HepG2 (cell line): ENCODE measurements at regions not wholly inside any gene's neighbourhood (a gene's known extent, or its start where the extent isn't known, plus 50 kb on each side); places are given as distances from the start of the nearest gene placed in this dataset.

ENCODE experiments used
- IKZF1 ChIP-seq: fragments of 450-650 bp; IDR thresholded peaks from 2 replicates; pipeline ENCODE4 v1.7.1; 2016
- NFKBIZ ChIP-seq: IDR thresholded peaks from 2 replicates; pipeline ENCODE4 v1.6.1; 2018; ENCODE audit warnings: missing genetic modification reagents, missing compliant biosample characterization
- NFYB ChIP-seq: sonication (generic); formaldehyde crosslinking; IDR thresholded peaks from 2 replicates; pipeline ENCODE4 v1.4.0; 2020; ENCODE audit warnings: missing genetic modification reagents
- NPAS2 ChIP-seq: sonication (generic); formaldehyde crosslinking; IDR thresholded peaks from 2 replicates; pipeline ENCODE4 v1.8.0; 2022; ENCODE audit warnings: mild to moderate bottlenecking, missing genetic modification reagents, borderline replicate concordance
- NR2F1 ChIP-seq, 2 experiments: fragments of 450-650 bp in 1 of 2; formaldehyde crosslinking in 1 of 2; IDR thresholded peaks; 2 replicates each; pipeline versions ENCODE4 v1.5.0 to v1.6.1; 2016 to 2020; ENCODE audit warnings: mild to moderate bottlenecking in 1 of 2, missing compliant biosample characterization in 1 of 2, missing genetic modification reagents in 1 of 2, moderate library complexity in 1 of 2
- PHF5A ChIP-seq: IDR thresholded peaks from one replicate; pipeline ENCODE4 v1.6.1; 2018; ENCODE audit warnings: low read depth, missing genetic modification reagents; ENCODE audit not compliant: unreplicated experiment
- SNAPC2 ChIP-seq: sonication (generic); formaldehyde crosslinking; IDR thresholded peaks from 2 replicates; pipeline ENCODE4 v1.8.1; 2022; ENCODE audit warnings: mild to moderate bottlenecking, missing genetic modification reagents
- ZNF713 ChIP-seq: sonication (generic); formaldehyde crosslinking; IDR thresholded peaks from 2 replicates; pipeline ENCODE4 v1.4.0; 2020; ENCODE audit warnings: mild to moderate bottlenecking, missing genetic modification reagents
- TF ChIP-seq, protein P1 (sequence below): sonication (generic); formaldehyde crosslinking; IDR thresholded peaks from 2 replicates; pipeline ENCODE4 v1.4.0; 2020; ENCODE audit warnings: mild to moderate bottlenecking, missing genetic modification reagents, borderline replicate concordance
- TF ChIP-seq, protein P2 (sequence below): sonication (generic); formaldehyde crosslinking; IDR thresholded peaks from 2 replicates; pipeline ENCODE4 v1.4.0; 2020; ENCODE audit warnings: missing genetic modification reagents
- TF ChIP-seq, protein P3 (sequence below): sonication (generic); formaldehyde crosslinking; IDR thresholded peaks from 2 replicates; pipeline ENCODE4 v1.8.1; 2023; ENCODE audit warnings: mild to moderate bottlenecking, missing genetic modification reagents
- TF ChIP-seq, protein P4 (sequence below): sonication (generic); formaldehyde crosslinking; IDR thresholded peaks from 2 replicates; pipeline ENCODE4 v1.4.0; 2020; ENCODE audit warnings: missing genetic modification reagents
- TF ChIP-seq, protein P5 (sequence below): sonication (generic); formaldehyde crosslinking; IDR thresholded peaks from 2 replicates; pipeline ENCODE4 v1.4.0; 2020; ENCODE audit warnings: missing genetic modification reagents
- TF ChIP-seq, protein P6 (sequence below): sonication (generic); formaldehyde crosslinking; IDR thresholded peaks from 2 replicates; pipeline ENCODE4 v1.4.0; 2020; ENCODE audit warnings: missing genetic modification reagents

DNA sequence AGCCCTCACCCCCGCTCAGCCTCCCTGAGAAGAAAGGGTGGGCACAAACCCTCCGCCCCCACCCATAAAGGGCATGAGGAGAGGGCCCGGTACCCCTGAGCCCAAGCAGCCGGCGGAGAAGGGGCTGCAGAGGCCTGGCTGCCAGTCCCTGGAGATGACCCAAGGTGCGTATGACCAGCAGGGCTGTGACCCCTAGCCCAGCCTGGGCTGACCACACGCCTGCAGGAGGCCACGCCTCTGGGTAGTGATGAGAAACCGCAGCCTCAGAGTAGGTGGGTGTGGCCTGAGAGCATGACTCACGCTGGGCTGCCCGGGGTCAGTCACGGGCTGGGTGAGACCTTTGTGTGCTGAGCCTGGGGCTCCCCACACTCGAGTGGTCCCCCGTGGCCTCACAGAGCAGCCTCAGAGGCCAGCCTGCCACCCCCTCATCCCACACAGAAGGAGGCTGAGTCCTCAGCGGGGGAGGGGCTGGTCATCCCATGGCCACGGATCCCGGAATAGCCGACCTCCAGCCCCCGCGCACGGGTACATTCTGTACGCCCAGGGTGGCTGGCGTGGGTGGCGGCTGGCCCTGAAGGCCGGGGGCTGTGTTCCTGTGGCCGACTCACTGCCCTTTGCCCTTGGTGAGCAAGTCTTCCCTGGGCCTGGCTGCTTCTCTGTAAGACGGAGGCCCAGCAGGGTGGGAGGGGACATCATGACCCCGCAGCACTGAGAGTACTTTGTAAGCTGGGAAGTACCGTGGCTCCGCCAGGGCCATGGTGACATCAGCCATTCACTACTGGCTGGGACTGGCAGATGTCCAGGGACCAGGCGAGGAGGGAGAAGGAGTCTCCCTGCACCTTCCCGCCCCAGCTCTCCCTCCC, 110.8 kb upstream of the OTOS start (continued):
- TF ChIP-seq, protein P1, sequence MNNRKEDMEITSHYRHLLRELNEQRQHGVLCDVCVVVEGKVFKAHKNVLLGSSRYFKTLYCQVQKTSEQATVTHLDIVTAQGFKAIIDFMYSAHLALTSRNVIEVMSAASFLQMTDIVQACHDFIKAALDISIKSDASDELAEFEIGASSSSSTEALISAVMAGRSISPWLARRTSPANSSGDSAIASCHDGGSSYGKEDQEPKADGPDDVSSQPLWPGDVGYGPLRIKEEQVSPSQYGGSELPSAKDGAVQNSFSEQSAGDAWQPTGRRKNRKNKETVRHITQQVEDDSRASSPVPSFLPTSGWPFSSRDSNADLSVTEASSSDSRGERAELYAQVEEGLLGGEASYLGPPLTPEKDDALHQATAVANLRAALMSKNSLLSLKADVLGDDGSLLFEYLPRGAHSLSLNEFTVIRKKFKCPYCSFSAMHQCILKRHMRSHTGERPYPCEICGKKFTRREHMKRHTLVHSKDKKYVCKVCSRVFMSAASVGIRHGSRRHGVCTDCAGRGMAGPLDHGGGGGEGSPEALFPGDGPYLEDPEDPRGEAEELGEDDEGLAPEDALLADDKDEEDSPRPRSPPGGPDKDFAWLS (CRISPR knock-in tag): no peak
- TF ChIP-seq, protein P2, sequence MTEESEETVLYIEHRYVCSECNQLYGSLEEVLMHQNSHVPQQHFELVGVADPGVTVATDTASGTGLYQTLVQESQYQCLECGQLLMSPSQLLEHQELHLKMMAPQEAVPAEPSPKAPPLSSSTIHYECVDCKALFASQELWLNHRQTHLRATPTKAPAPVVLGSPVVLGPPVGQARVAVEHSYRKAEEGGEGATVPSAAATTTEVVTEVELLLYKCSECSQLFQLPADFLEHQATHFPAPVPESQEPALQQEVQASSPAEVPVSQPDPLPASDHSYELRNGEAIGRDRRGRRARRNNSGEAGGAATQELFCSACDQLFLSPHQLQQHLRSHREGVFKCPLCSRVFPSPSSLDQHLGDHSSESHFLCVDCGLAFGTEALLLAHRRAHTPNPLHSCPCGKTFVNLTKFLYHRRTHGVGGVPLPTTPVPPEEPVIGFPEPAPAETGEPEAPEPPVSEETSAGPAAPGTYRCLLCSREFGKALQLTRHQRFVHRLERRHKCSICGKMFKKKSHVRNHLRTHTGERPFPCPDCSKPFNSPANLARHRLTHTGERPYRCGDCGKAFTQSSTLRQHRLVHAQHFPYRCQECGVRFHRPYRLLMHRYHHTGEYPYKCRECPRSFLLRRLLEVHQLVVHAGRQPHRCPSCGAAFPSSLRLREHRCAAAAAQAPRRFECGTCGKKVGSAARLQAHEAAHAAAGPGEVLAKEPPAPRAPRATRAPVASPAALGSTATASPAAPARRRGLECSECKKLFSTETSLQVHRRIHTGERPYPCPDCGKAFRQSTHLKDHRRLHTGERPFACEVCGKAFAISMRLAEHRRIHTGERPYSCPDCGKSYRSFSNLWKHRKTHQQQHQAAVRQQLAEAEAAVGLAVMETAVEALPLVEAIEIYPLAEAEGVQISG: peak; percentile 54
- TF ChIP-seq, protein P3, sequence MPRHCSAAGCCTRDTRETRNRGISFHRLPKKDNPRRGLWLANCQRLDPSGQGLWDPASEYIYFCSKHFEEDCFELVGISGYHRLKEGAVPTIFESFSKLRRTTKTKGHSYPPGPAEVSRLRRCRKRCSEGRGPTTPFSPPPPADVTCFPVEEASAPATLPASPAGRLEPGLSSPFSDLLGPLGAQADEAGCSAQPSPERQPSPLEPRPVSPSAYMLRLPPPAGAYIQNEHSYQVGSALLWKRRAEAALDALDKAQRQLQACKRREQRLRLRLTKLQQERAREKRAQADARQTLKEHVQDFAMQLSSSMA (CRISPR knock-in tag): peak; percentile 43; the same call in 1 of the 2 replicates
- TF ChIP-seq PHF5A (CRISPR knock-in tag): peak; percentile 58
- no peak for TF ChIP-seq SNAPC2
- peak; percentile 72 to 94; a peak in 2 of 4 replicates for TF ChIP-seq NR2F1 (CRISPR knock-in tag; IDR thresholded peaks at IDR 0.05)
- peak; percentile 68; the same call in 1 of the 2 replicates for TF ChIP-seq NFKBIZ (CRISPR knock-in tag)
- TF ChIP-seq ZNF713 (CRISPR knock-in tag): no peak
- TF ChIP-seq, protein P4, sequence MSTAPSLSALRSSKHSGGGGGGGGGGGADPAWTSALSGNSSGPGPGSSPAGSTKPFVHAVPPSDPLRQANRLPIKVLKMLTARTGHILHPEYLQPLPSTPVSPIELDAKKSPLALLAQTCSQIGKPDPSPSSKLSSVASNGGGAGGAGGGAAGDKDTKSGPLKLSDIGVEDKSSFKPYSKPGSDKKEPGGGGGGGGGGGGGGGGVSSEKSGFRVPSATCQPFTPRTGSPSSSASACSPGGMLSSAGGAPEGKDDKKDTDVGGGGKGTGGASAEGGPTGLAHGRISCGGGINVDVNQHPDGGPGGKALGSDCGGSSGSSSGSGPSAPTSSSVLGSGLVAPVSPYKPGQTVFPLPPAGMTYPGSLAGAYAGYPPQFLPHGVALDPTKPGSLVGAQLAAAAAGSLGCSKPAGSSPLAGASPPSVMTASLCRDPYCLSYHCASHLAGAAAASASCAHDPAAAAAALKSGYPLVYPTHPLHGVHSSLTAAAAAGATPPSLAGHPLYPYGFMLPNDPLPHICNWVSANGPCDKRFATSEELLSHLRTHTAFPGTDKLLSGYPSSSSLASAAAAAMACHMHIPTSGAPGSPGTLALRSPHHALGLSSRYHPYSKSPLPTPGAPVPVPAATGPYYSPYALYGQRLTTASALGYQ (CRISPR knock-in tag): no peak
- TF ChIP-seq, protein P5, sequence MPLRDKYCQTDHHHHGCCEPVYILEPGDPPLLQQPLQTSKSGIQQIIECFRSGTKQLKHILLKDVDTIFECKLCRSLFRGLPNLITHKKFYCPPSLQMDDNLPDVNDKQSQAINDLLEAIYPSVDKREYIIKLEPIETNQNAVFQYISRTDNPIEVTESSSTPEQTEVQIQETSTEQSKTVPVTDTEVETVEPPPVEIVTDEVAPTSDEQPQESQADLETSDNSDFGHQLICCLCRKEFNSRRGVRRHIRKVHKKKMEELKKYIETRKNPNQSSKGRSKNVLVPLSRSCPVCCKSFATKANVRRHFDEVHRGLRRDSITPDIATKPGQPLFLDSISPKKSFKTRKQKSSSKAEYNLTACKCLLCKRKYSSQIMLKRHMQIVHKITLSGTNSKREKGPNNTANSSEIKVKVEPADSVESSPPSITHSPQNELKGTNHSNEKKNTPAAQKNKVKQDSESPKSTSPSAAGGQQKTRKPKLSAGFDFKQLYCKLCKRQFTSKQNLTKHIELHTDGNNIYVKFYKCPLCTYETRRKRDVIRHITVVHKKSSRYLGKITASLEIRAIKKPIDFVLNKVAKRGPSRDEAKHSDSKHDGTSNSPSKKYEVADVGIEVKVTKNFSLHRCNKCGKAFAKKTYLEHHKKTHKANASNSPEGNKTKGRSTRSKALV: peak; percentile 37; the same call in 1 of the 2 replicates
- TF ChIP-seq NPAS2 (CRISPR knock-in tag): no peak
- TF ChIP-seq NFYB (CRISPR knock-in tag): peak; percentile 35; the same call in 1 of the 2 replicates
- TF ChIP-seq, protein P6, sequence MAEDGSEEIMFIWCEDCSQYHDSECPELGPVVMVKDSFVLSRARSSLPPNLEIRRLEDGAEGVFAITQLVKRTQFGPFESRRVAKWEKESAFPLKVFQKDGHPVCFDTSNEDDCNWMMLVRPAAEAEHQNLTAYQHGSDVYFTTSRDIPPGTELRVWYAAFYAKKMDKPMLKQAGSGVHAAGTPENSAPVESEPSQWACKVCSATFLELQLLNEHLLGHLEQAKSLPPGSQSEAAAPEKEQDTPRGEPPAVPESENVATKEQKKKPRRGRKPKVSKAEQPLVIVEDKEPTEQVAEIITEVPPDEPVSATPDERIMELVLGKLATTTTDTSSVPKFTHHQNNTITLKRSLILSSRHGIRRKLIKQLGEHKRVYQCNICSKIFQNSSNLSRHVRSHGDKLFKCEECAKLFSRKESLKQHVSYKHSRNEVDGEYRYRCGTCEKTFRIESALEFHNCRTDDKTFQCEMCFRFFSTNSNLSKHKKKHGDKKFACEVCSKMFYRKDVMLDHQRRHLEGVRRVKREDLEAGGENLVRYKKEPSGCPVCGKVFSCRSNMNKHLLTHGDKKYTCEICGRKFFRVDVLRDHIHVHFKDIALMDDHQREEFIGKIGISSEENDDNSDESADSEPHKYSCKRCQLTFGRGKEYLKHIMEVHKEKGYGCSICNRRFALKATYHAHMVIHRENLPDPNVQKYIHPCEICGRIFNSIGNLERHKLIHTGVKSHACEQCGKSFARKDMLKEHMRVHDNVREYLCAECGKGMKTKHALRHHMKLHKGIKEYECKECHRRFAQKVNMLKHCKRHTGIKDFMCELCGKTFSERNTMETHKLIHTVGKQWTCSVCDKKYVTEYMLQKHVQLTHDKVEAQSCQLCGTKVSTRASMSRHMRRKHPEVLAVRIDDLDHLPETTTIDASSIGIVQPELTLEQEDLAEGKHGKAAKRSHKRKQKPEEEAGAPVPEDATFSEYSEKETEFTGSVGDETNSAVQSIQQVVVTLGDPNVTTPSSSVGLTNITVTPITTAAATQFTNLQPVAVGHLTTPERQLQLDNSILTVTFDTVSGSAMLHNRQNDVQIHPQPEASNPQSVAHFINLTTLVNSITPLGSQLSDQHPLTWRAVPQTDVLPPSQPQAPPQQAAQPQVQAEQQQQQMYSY: no peak
- TF ChIP-seq IKZF1: no peak
